ENCODE measurements at regions not wholly inside any gene's neighbourhood (a gene's known extent, or its start where the extent isn't known, plus 50 kb on each side); places are given as distances from the start of the nearest gene placed in this dataset.

GRCh38 chr1:55382806-55383305 is 167.7 kb upstream of the USP24 start:
- FAIRE-seq (no peak), DNase-seq (ENCODE audit: low read depth in 1 of 2, low spot score in 2 of 2) (no peak)
- Histone ChIP-seq H3K79me1 (ENCODE audit: low read depth, low read length) (no peaks in the 10 kb centered on the region), H3K4ac (replicated peaks; ENCODE audit: insufficient read length, low read depth, low read length) (no peak overlapping the region), H3K18ac (ENCODE audit: extremely low read depth, low read length) (no peak overlapping the region), H3K79me2 (ENCODE audit: control insufficient read depth in 1 of 2, insufficient read depth in 2 of 2, low read length in 2 of 2) (no peaks in the 10 kb centered on the region), H2BK12ac (ENCODE audit: low read depth, low read length) (peak overlapping the region; percentile 62; the same call in 1 of the 2 replicates), H3K27ac (ENCODE audit: low read depth, low read length) (no peak overlapping the region), H2AFZ (ENCODE audit: low read length) (no peak overlapping the region), H2BK120ac (replicated peaks; ENCODE audit: low read depth, low read length) (no peak overlapping the region), H2AK5ac (ENCODE audit: low read depth, low read length) (no peak overlapping the region; the same call in 1 of the 2 replicates), H4K5ac (ENCODE audit: insufficient read length, low read depth, low read length) (no peak overlapping the region), H3K23ac (ENCODE audit: insufficient read length) (no peak overlapping the region), H2BK15ac (ENCODE audit: low read length) (no peak overlapping the region), H3K9ac (replicated peaks in 1 of 4; ENCODE audit: extremely low read depth in 1 of 4, low read depth in 3 of 4, low read length in 3 of 4) (no peak overlapping the region), H3K36me3 (ENCODE audit: control insufficient read depth in 2 of 4, insufficient read depth in 4 of 4, low read length in 3 of 4) (no peaks in the 10 kb centered on the region; a peak in 1 of 8 replicates), H2BK20ac (ENCODE audit: low read length) (no peak overlapping the region), H3K56ac (replicated peaks; ENCODE audit: insufficient read length, low read depth, low read length) (no peak overlapping the region), H3K4me2 (ENCODE audit: insufficient read depth in 1 of 2, low read depth in 2 of 2, low read length in 2 of 2) (no peak overlapping the region), H3K14ac (ENCODE audit: insufficient read length) (no peak overlapping the region), H4K91ac (replicated peaks; ENCODE audit: insufficient read length, low read length) (no peak overlapping the region), H3K23me2 (ENCODE audit: low read depth, low read length) (no peaks in the 10 kb centered on the region), H3K27me3 (replicated peaks in 1 of 4; ENCODE audit: control insufficient read depth in 3 of 4, extremely low read depth in 1 of 4, insufficient read depth in 3 of 4, low read length in 3 of 4) (no peaks in the 10 kb centered on the region), H3K9me3 (ENCODE audit: insufficient read depth in 2 of 2, low read depth in 1 of 2, low read length in 1 of 2) (no peaks in the 10 kb centered on the region), H2BK5ac (ENCODE audit: low read depth, low read length) (no peak overlapping the region), H3K4me3 (ENCODE audit: extremely low read depth in 1 of 4, insufficient read depth in 2 of 4, low read depth in 3 of 4, low read length in 4 of 4) (no peak overlapping the region), H4K8ac (ENCODE audit: extremely low read depth, insufficient read depth, low read length) (no peak overlapping the region), H4K20me1 (replicated peaks in 1 of 2; ENCODE audit: control insufficient read depth in 1 of 2, insufficient read depth in 2 of 2, low read length in 2 of 2) (no peaks in the 10 kb centered on the region), H3K4me1 (replicated peaks in 1 of 4; ENCODE audit: control insufficient read depth in 3 of 4, insufficient read depth in 4 of 4, low read length in 3 of 4) (no peaks in the 10 kb centered on the region)
- POLR2A ChIA-PET (ENCODE audit: partially characterized antibody) = no interaction called here
- 83% methylated on average over 11 of the region's 11 CpGs; no CpG with 5 or more reads in 1 of the 2 experiments for WGBS, 2 experiments (ENCODE audit: extremely low coverage in 1 of 2, insufficient coverage in 1 of 2, insufficient read length in 1 of 2, insufficient replicate concordance in 2 of 2, low coverage in 1 of 2, low lambda C conversion rate in 2 of 2, missing lambda C conversion rate in 1 of 2)
- CTCF ChIA-PET (ENCODE audit: partially characterized antibody) = interaction anchor here (0.9 to 1.6 kb wide), 4 partner anchors 9 to 101 kb away, joined by 3 to 7 read pairs (median 3); no protein-coding TSS in a partner anchor
- TF ChIP-seq SIX5 (IDR thresholded peaks at IDR 0.05; ENCODE audit: low read depth, low read length) = no peak
- no peak for TF ChIP-seq SAP30 (IDR thresholded peaks at IDR 0.05; ENCODE audit: insufficient read depth, insufficient replicate concordance, low read length)
- TF ChIP-seq, protein P1, sequence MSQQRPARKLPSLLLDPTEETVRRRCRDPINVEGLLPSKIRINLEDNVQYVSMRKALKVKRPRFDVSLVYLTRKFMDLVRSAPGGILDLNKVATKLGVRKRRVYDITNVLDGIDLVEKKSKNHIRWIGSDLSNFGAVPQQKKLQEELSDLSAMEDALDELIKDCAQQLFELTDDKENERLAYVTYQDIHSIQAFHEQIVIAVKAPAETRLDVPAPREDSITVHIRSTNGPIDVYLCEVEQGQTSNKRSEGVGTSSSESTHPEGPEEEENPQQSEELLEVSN (IDR thresholded peaks at IDR 0.05) = no peak
- TF ChIP-seq TEAD4 (IDR thresholded peaks at IDR 0.05; ENCODE audit: low read depth, low read length) = no peak
- TF ChIP-seq KDM5A (IDR thresholded peaks at IDR 0.05; ENCODE audit: low read length) = no peak
- TF ChIP-seq RXRA (IDR thresholded peaks at IDR 0.05; ENCODE audit: insufficient read depth, low read depth, low read length) = no peak
- no peak for TF ChIP-seq USF2 (IDR thresholded peaks at IDR 0.05; ENCODE audit: low read length)
- TF ChIP-seq NANOG (IDR thresholded peaks at IDR 0.05; ENCODE audit: insufficient read depth, low read depth, low read length, poor library complexity, severe bottlenecking) = no peak
- TF ChIP-seq RBBP5 (IDR thresholded peaks at IDR 0.05; ENCODE audit: borderline replicate concordance, low read depth, low read length) = no peak
- TF ChIP-seq GABPA (IDR thresholded peaks at IDR 0.05; ENCODE audit: borderline replicate concordance, insufficient read depth, low read length) = no peak
- no peak for TF ChIP-seq POU5F1 (IDR thresholded peaks at IDR 0.05; ENCODE audit: low read depth, low read length)
